ENCODE measurements at regions not wholly inside any gene's neighbourhood (a gene's known extent, or its start where the extent isn't known, plus 50 kb on each side); places are given as distances from the start of the nearest gene placed in this dataset.

- no peaks in the 10 kb centered on the region for H3K27me3 ChIP-seq (ENCODE audit: insufficient read depth, low read length)
- H3K36me3 ChIP-seq (ENCODE audit: insufficient read depth, low read depth, low read length): no peaks in the 10 kb centered on the region
- H3K4me1 ChIP-seq (ENCODE audit: insufficient read depth, low read length): no peaks in the 10 kb centered on the region
- no peak overlapping the region for H3K4me3 ChIP-seq (ENCODE audit: low read length)
- no peak overlapping the region for H3K27ac ChIP-seq (ENCODE audit: low read length)
- H3K9ac ChIP-seq (ENCODE audit: low read depth, low read length): no peak overlapping the region
- no peaks in the 10 kb centered on the region for H3K9me3 ChIP-seq (ENCODE audit: insufficient read depth, low read depth, low read length)
These were observed 423.3 kb downstream of the LPIN1 start for GRCh38 chr2:12169721-12170120.

- Histone ChIP-seq H3K27me3 (ENCODE audit: insufficient read depth, low read length) (no peaks in the 10 kb centered on the region), H3K36me3 (ENCODE audit: insufficient read depth, low read depth, low read length) (no peaks in the 10 kb centered on the region), H3K4me1 (ENCODE audit: insufficient read depth, low read length) (no peaks in the 10 kb centered on the region), H3K9me3 (ENCODE audit: insufficient read depth, low read depth, low read length) (no peaks in the 10 kb centered on the region), H3K9ac (ENCODE audit: low read depth, low read length) (no peak overlapping the region), H3K4me3 (ENCODE audit: low read length) (no peak overlapping the region), H3K27ac (ENCODE audit: low read length) (no peak overlapping the region)
These were observed 423.7 kb downstream of the LPIN1 start for GRCh38 chr2:12170121-12170520.

- H3K4me1 ChIP-seq (ENCODE audit: insufficient read depth, low read length): no peaks in the 10 kb centered on the region
- H3K9ac ChIP-seq (ENCODE audit: low read depth, low read length): no peak overlapping the region
- no peak overlapping the region for H3K4me3 ChIP-seq (ENCODE audit: low read length)
- H3K27ac ChIP-seq (ENCODE audit: low read length): no peak overlapping the region
- no peaks in the 10 kb centered on the region for H3K9me3 ChIP-seq (ENCODE audit: insufficient read depth, low read depth, low read length)
- no peaks in the 10 kb centered on the region for H3K36me3 ChIP-seq (ENCODE audit: insufficient read depth, low read depth, low read length)
- no peaks in the 10 kb centered on the region for H3K27me3 ChIP-seq (ENCODE audit: insufficient read depth, low read length)
These were observed 427.0 kb downstream of the LPIN1 start for GRCh38 chr2:12173271-12173942.

DNA sequence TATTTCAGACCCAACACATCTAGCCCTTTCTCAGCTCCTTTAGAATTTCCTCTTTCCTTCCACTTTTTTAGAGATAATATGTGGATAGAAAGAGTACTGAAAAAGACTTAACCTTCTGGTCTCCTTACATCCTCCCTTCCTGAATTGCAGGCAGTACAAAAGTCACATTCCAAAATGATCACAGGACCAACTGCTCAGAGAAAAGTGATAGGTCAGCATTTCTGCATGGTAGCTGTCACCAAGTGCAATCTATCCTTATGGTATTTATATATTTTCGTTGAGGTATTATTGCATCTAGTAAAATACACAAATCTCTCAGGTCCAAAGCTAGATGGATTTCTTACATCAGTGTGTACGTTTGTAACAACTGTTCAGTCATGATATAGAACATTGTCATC, 427.5 kb downstream of the LPIN1 start:
- Histone ChIP-seq H3K9me3 (ENCODE audit: insufficient read depth, low read depth, low read length) (no peaks in the 10 kb centered on the region), H3K4me3 (ENCODE audit: low read length) (no peak overlapping the region), H3K27me3 (ENCODE audit: insufficient read depth, low read length) (no peaks in the 10 kb centered on the region), H3K27ac (ENCODE audit: low read length) (no peak overlapping the region), H3K36me3 (ENCODE audit: insufficient read depth, low read depth, low read length) (no peaks in the 10 kb centered on the region), H3K4me1 (ENCODE audit: insufficient read depth, low read length) (no peaks in the 10 kb centered on the region), H3K9ac (ENCODE audit: low read depth, low read length) (no peak overlapping the region)

DNA sequence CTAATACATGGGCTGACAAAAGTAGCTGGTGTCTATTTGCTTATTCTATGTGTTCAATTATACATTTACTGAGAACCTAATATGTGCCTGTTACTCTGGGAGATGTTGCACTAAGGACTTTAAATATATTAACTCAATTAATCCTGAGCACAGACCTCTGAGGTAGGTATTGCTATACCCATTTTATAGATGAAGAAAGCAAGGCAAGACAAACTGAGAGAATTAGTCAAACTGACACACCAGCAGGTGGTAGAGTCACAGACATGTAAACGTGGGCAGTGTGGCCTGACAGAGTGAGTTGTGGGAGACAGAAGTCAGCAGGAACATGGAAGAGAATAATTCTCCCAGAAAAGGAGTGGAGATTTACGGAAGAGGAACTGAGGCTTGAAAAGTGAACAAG, 428.9 kb downstream of the LPIN1 start:
- Histone ChIP-seq H3K27ac (ENCODE audit: low read length) (no peak overlapping the region), H3K36me3 (ENCODE audit: insufficient read depth, low read depth, low read length) (no peaks in the 10 kb centered on the region), H3K4me1 (ENCODE audit: insufficient read depth, low read length) (no peaks in the 10 kb centered on the region), H3K27me3 (ENCODE audit: insufficient read depth, low read length) (no peaks in the 10 kb centered on the region), H3K9ac (ENCODE audit: low read depth, low read length) (no peak overlapping the region), H3K9me3 (ENCODE audit: insufficient read depth, low read depth, low read length) (no peaks in the 10 kb centered on the region), H3K4me3 (ENCODE audit: low read length) (no peak overlapping the region)

- Histone ChIP-seq H3K36me3 (ENCODE audit: insufficient read depth, low read depth, low read length) (no peaks in the 10 kb centered on the region), H3K27me3 (ENCODE audit: insufficient read depth, low read length) (no peaks in the 10 kb centered on the region), H3K9me3 (ENCODE audit: insufficient read depth, low read depth, low read length) (no peaks in the 10 kb centered on the region), H3K9ac (ENCODE audit: low read depth, low read length) (no peak overlapping the region), H3K4me3 (ENCODE audit: low read length) (no peak overlapping the region), H3K27ac (ENCODE audit: low read length) (no peak overlapping the region), H3K4me1 (ENCODE audit: insufficient read depth, low read length) (no peaks in the 10 kb centered on the region)
These were observed 430.4 kb downstream of the LPIN1 start for GRCh38 chr2:12176623-12177454.

- H3K9me3 ChIP-seq (ENCODE audit: insufficient read depth, low read depth, low read length): no peaks in the 10 kb centered on the region
- no peaks in the 10 kb centered on the region for H3K36me3 ChIP-seq (ENCODE audit: insufficient read depth, low read depth, low read length)
- H3K4me3 ChIP-seq (ENCODE audit: low read length): no peak overlapping the region
- H3K27me3 ChIP-seq (ENCODE audit: insufficient read depth, low read length): no peaks in the 10 kb centered on the region
- H3K4me1 ChIP-seq (ENCODE audit: insufficient read depth, low read length): no peaks in the 10 kb centered on the region
- no peak overlapping the region for H3K9ac ChIP-seq (ENCODE audit: low read depth, low read length)
- H3K27ac ChIP-seq (ENCODE audit: low read length): no peak overlapping the region
These were observed 431.2 kb downstream of the LPIN1 start for GRCh38 chr2:12177455-12178288.

GRCh38 chr2:12178289-12179080, 432.1 kb downstream of the LPIN1 start:
- Histone ChIP-seq H3K36me3 (ENCODE audit: insufficient read depth, low read depth, low read length) (no peaks in the 10 kb centered on the region), H3K4me3 (ENCODE audit: low read length) (no peak overlapping the region), H3K27me3 (ENCODE audit: insufficient read depth, low read length) (no peaks in the 10 kb centered on the region), H3K27ac (ENCODE audit: low read length) (no peak overlapping the region), H3K9ac (ENCODE audit: low read depth, low read length) (no peak overlapping the region), H3K4me1 (ENCODE audit: insufficient read depth, low read length) (no peaks in the 10 kb centered on the region), H3K9me3 (ENCODE audit: insufficient read depth, low read depth, low read length) (no peaks in the 10 kb centered on the region)

GRCh38 chr2:12180031-12180430, 433.6 kb downstream of the LPIN1 start:
- H3K36me3 ChIP-seq (ENCODE audit: insufficient read depth, low read depth, low read length): no peaks in the 10 kb centered on the region

GRCh38 chr2:12183032-12183645, 436.7 kb downstream of the LPIN1 start:
- H3K27ac ChIP-seq (ENCODE audit: low read length): no peak overlapping the region

More at GRCh38 chr2:12180031-12180430, 433.6 kb downstream of the LPIN1 start:
- Histone ChIP-seq H3K9ac (ENCODE audit: low read depth, low read length) (no peak overlapping the region), H3K4me3 (ENCODE audit: low read length) (no peak overlapping the region), H3K27me3 (ENCODE audit: insufficient read depth, low read length) (no peaks in the 10 kb centered on the region), H3K4me1 (ENCODE audit: insufficient read depth, low read length) (no peaks in the 10 kb centered on the region), H3K27ac (ENCODE audit: low read length) (no peak overlapping the region), H3K9me3 (ENCODE audit: insufficient read depth, low read depth, low read length) (no peaks in the 10 kb centered on the region)

DNA sequence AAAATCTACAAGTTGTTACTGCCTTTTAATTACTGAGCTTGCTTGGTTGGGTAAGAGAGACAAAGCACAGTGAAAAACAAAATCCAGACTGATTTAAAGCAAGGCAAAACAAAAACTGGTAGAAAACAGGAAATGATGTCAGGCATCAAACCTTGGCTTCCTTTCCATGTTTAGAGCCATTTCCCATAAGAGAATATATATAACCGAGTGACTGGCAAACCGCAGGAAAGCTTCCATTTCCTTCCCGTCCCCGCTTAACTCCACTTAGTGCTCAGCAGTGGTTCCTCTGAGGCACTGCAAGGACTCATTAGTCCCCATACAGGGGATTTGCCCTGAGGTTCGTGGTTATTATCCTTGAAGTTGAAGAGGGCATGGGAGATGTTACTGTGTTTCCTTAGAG, 446.3 kb downstream of the LPIN1 start:
- H3K36me3 ChIP-seq (ENCODE audit: insufficient read depth, low read depth, low read length): no peaks in the 10 kb centered on the region
- H3K9ac ChIP-seq (ENCODE audit: low read depth, low read length): no peak overlapping the region
- H3K4me3 ChIP-seq (ENCODE audit: low read length): no peak overlapping the region
- no peaks in the 10 kb centered on the region for H3K27me3 ChIP-seq (ENCODE audit: insufficient read depth, low read length)
- H3K4me1 ChIP-seq (ENCODE audit: insufficient read depth, low read length): no peaks in the 10 kb centered on the region
- no peak overlapping the region for H3K27ac ChIP-seq (ENCODE audit: low read length)
- H3K9me3 ChIP-seq (ENCODE audit: insufficient read depth, low read depth, low read length): peaks cover 6% of the 10 kb centered on the region; the same call in 1 of the 2 replicates

More at GRCh38 chr2:12183032-12183645, 436.7 kb downstream of the LPIN1 start:
- Histone ChIP-seq H3K4me3 (ENCODE audit: low read length) (no peak overlapping the region), H3K9ac (ENCODE audit: low read depth, low read length) (no peak overlapping the region), H3K4me1 (ENCODE audit: insufficient read depth, low read length) (no peaks in the 10 kb centered on the region), H3K9me3 (ENCODE audit: insufficient read depth, low read depth, low read length) (no peaks in the 10 kb centered on the region), H3K36me3 (ENCODE audit: insufficient read depth, low read depth, low read length) (no peaks in the 10 kb centered on the region), H3K27me3 (ENCODE audit: insufficient read depth, low read length) (no peaks in the 10 kb centered on the region)
